MCF 10A (cell line): ENCODE measurements at regions not wholly inside any gene's neighbourhood (a gene's known extent, or its start where the extent isn't known, plus 50 kb on each side); places are given as distances from the start of the nearest gene placed in this dataset.
A peak's percentile ranks its signal among the peaks of the same experiment; 100 is the strongest.

Experiments used
- BruUV-seq: library from RNA; stranded (reverse); fragments of 400-500 nt; replicated peaks from 2 replicates; lab custom pipeline; 2021; lab: Mats Ljungman, UMichigan
- CTCF ChIA-PET: fragments of 300-600 bp; sonication (Branson Sonifier 250); formaldehyde crosslinking; extraction: SDS; loops from one replicate; lab custom pipeline; 2021; ENCODE audit warnings: antibody characterized with exemption, inconsistent platforms; lab: Yijun Ruan, JAX
- POLR2A ChIA-PET: fragments of 300-600, 350-650 bp; sonication (Branson Sonifier 250); formaldehyde crosslinking; extraction: SDS; loops from one replicate; lab custom pipeline; 2020; ENCODE audit warnings: antibody characterized with exemption, inconsistent platforms; lab: Yijun Ruan, JAX
- DNase-seq: peaks from one replicate; pipeline ENCODE4 v3.0.0-alpha.2; 2018; ENCODE audit not compliant: unreplicated experiment
- H3K27ac Mint-ChIP-seq: one replicate; pipeline ENCODE4 v1.8.0; 2022; ENCODE audit warnings: mild to moderate bottlenecking, low read depth, mixed read lengths; ENCODE audit not compliant: unreplicated experiment
- H3K27me3 Mint-ChIP-seq: one replicate; pipeline ENCODE4 v1.8.0; 2022; ENCODE audit warnings: mixed read lengths; ENCODE audit not compliant: insufficient read depth, unreplicated experiment
- H3K36me3 Mint-ChIP-seq: one replicate; pipeline ENCODE4 v1.8.0; 2022; ENCODE audit warnings: mild to moderate bottlenecking, moderate library complexity, mixed read lengths; ENCODE audit not compliant: insufficient read depth, unreplicated experiment
- H3K4me1 Mint-ChIP-seq: one replicate; pipeline ENCODE4 v1.8.0; 2022; ENCODE audit warnings: mixed read lengths; ENCODE audit not compliant: insufficient read depth, unreplicated experiment
- H3K4me3 Mint-ChIP-seq: one replicate; pipeline ENCODE4 v1.8.0; 2022; ENCODE audit warnings: mild to moderate bottlenecking, moderate library complexity, mixed read lengths; ENCODE audit not compliant: unreplicated experiment
- H3K9me3 Mint-ChIP-seq: one replicate; pipeline ENCODE4 v1.8.0; 2022; ENCODE audit warnings: mixed read lengths; ENCODE audit not compliant: unreplicated experiment
- intact Hi-C: fragments of 100-400 bp; cut with micrococcal nuclease; formaldehyde crosslinking; loops from 2 replicates; pipeline ENCODE4 v1.14.1; 2022
- TF ChIP-seq, protein P1 (sequence below): fragments of 200-600 bp; IDR thresholded peaks from one replicate; pipeline ENCODE4 v1.8.0; 2022; ENCODE audit warnings: antibody characterized with exemption, mild to moderate bottlenecking; ENCODE audit not compliant: unreplicated experiment

DNA sequence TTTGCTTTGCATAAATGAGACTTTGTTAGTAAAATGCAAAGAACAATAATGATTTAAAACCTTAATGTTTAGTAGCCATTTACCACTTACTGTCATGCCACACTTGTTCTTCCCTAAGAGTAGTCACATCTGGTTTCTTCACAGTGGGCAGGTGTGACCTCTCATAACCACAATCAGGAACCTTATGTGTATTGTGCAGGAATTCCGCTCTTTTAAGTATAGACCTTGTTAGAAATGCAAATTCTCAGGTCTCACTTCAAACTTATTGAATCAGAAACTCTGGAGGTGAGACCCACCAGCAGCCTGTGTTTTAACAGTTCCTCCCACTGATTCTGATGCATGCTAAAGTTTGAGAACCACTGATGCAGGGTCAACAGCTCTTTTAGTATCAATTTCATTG lies 518.8 kb upstream of the MEX3C start:
- BruUV-seq = no TSS peak
- ChIA-PET POLR2A (no interaction called here), CTCF (no interaction called here)
- Mint-ChIP-seq H3K36me3 (no peaks in the 10 kb centered on the region), H3K27ac (no peak overlapping the region), H3K4me3 (no peak overlapping the region), H3K27me3 (no peaks in the 10 kb centered on the region), H3K9me3 (no peaks in the 10 kb centered on the region), H3K4me1 (no peaks in the 10 kb centered on the region)
- DNase-seq = no peak
- intact Hi-C loops = no loop called here
- TF ChIP-seq, protein P1, sequence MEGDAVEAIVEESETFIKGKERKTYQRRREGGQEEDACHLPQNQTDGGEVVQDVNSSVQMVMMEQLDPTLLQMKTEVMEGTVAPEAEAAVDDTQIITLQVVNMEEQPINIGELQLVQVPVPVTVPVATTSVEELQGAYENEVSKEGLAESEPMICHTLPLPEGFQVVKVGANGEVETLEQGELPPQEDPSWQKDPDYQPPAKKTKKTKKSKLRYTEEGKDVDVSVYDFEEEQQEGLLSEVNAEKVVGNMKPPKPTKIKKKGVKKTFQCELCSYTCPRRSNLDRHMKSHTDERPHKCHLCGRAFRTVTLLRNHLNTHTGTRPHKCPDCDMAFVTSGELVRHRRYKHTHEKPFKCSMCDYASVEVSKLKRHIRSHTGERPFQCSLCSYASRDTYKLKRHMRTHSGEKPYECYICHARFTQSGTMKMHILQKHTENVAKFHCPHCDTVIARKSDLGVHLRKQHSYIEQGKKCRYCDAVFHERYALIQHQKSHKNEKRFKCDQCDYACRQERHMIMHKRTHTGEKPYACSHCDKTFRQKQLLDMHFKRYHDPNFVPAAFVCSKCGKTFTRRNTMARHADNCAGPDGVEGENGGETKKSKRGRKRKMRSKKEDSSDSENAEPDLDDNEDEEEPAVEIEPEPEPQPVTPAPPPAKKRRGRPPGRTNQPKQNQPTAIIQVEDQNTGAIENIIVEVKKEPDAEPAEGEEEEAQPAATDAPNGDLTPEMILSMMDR = no peak

DNA sequence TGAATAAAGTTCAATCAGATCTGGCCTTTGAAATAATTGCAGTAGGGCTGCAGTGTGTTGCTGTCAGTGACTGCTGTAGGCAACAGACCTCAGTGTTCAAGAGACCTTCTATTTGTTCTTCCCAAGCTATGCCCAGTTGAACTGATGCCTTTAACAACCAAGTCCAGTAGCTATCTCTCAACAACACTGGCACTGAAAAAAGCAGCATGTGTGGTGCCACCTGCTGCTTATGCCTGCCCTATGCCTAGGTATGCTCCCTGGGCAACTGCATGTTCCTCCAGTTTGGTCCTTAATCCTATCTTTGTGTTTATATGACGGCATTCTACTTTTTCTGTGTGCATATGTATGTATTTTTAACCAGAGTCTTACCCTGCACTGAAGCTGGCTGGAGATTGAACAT lies 523.9 kb upstream of the MEX3C start:
- Mint-ChIP-seq H3K4me1 (no peaks in the 10 kb centered on the region), H3K27me3 (no peaks in the 10 kb centered on the region), H3K36me3 (no peaks in the 10 kb centered on the region), H3K27ac (no peak overlapping the region), H3K4me3 (no peak overlapping the region), H3K9me3 (no peaks in the 10 kb centered on the region)
- ChIA-PET POLR2A (no interaction called here), CTCF (interaction anchor here (0.6 to 1.0 kb wide), 3 partner anchors 10 to 563 kb away, joined by 3 to 5 read pairs (median 3); no protein-coding TSS in a partner anchor)
- BruUV-seq = no TSS peak
- intact Hi-C loops = loop anchor here (10.0 kb wide), 1 partner anchor 607 kb away; no protein-coding TSS in a partner anchor
- DNase-seq = no peak
- TF ChIP-seq, protein P1 = no peak

DNA sequence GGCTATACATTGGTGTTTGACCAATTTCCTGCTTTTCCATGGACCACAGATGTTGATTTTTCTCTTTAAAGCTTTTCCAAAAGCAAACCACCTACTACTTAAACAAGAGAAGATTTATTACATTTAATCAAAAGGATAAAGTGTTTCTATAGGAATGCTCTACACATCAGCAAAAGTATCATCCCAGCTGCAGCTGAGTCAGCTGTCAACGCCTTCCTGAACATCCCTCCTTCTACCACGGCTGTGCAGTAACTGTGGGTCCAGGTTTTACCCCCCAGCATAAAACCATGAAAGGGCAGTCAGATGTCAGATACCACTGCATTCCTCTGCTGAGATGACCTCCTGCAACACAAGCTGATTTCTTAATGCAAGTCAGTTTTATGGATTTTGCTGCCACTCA lies 524.5 kb upstream of the MEX3C start:
- no peaks in the 10 kb centered on the region for H3K4me1 Mint-ChIP-seq
- BruUV-seq = no TSS peak
- intact Hi-C loops = loop anchor here (10.0 kb wide), 1 partner anchor 607 kb away; no protein-coding TSS in a partner anchor
- TF ChIP-seq, protein P1 = no peak
- H3K27ac Mint-ChIP-seq = no peak overlapping the region
- no peak for DNase-seq
- no peaks in the 10 kb centered on the region for H3K36me3 Mint-ChIP-seq
- ChIA-PET POLR2A (no interaction called here), CTCF (interaction anchor here (0.6 to 1.0 kb wide), 4 partner anchors 10 to 1729 kb away, joined by 3 to 5 read pairs (median 3); no protein-coding TSS in a partner anchor)
- H3K9me3 Mint-ChIP-seq = no peaks in the 10 kb centered on the region
- no peaks in the 10 kb centered on the region for H3K27me3 Mint-ChIP-seq
- H3K4me3 Mint-ChIP-seq = no peak overlapping the region

DNA sequence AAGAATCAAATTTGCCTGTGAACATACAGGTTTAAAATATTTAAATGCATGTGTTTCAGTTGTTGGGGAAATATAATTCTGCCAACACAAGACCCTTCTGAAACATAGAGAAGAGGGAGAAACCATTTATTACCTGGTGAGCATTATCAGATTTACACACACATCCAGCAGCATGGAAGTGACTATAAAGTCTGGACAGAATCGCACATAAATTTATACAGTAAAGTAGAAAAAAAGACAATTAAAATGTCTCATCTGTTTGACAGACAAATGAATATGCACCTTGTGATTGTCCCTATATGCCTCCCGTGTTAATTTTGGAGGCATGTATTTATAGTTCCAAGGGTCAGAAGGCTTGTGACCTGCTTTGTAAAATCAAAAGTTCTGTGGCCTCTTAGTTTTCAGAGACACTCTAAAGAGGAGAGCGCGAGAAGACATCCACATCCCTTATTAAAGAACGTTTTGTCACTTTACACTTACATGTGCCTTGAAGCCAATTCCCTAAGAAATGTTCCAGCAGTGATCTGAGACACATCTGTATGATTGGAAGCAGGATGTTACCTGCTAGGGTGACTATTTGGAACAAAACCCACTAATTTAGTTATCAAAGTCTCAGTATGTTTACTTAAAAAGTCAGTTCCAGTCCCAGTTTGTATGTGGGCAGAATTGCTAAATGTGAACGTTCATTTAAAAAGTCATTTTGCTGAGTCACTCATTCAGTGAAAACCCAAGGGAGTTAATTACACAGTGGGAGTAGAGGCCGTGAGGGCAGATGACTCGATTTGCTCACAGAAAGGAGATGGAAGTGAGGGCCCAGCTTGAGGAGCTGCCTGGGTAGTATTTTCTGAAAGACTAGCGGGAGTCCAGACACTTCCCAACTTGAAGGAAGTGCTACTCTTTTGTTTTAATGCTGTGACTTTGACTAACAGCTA lies 527.6 kb upstream of the MEX3C start:
- CTCF ChIA-PET = no interaction called here
- Mint-ChIP-seq H3K4me3 (no peak overlapping the region), H3K27ac (no peak overlapping the region), H3K9me3 (no peaks in the 10 kb centered on the region), H3K27me3 (peaks cover 14% of the 10 kb centered on the region), H3K4me1 (no peaks in the 10 kb centered on the region), H3K36me3 (no peaks in the 10 kb centered on the region)
- TF ChIP-seq, protein P1 = no peak
- no TSS peak for BruUV-seq
- POLR2A ChIA-PET = no interaction called here
- intact Hi-C loops = loop anchor here (10.0 kb wide), 1 partner anchor 610 kb away; no protein-coding TSS in a partner anchor
- DNase-seq = peak; percentile 28
